NCI-H1105 treated with DMSO at 0.1 percent for 48 hours (cell line): ENCODE measurements at regions not wholly inside any gene's neighbourhood (a gene's known extent, or its start where the extent isn't known, plus 50 kb on each side); places are given as distances from the start of the nearest gene placed in this dataset.

ENCODE experiments used
- DNase-seq: peaks from one replicate; lab custom pipeline; 2025; lab: John Stamatoyannopoulos, UW

DNA sequence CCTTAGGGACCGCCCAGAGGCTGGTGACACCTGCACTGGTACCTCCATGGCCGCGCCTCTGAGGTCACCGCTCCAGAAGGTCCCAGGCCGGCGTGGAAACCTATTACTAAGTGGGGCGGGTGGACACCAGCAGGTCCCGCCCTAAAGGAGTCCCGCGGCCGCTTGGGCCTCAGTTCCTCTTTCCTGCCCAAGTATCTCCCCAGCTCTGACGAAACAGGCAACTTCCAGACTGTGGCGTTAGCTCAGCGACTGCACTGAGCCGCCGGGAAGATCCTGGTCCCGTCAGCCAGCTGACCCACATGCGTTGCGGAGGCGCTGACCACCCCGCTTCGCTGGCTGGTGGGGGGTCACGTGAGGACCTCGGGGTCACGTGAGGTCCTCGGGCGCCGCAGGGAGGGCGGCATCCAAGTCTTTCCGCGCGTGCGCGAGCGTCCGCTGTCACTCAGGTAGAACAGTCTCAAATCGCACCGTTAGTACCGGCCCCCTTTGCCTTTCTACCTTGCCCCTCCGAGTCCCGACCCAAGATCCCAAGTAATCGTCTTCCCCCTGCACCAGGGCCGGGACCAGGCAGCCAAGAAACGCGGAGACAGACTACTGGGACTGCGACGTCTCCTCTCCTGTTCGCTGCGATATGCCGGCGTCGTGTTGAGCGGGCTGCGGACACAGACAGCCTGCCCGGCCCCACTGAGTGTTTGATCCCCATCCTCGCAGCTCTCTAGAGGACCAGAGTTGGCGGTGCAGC, 53.7 kb upstream of the KDM4C start:
- peak; percentile 91 for DNase-seq

DNA sequence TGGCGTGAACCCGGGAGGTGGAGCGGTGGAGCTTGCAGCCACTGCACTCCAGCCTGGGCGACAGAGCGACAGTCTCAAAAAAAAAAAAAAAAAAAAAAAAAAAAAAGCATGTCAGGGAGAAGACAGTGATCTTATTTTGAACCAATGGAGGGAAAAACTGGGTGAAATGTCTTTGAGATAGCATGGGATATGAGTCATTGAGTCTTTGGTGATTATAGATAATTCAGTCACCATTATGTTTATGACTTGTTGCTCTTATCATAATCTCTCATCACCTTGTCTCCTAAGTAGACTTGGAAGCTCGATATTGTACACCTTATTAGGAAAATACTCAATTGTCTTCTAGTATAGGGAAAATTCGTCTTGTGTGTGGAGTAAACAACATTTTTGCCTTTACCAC, 55.1 kb upstream of the KDM4C start:
- no peak for DNase-seq

DNA sequence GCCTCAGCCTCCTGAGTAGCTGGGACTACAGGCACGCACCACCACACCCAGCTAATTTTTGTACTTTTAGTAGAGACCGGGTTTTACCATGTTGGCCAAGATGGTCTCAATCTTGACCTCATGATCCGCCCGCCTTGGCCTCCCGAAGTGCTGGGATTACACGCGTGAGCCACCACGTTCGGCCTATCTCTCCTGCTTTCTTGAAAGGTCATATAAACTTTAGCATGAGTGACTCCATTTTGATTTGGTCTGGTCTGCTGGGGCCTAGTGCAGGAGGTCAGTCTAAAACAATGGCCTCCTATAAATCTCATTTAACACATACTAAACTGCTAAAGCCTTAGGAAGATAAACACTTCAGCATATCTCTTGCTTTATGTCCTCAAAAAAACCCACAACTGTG, 50.6 kb upstream of the GLDC start:
- DNase-seq, result no peak

DNA sequence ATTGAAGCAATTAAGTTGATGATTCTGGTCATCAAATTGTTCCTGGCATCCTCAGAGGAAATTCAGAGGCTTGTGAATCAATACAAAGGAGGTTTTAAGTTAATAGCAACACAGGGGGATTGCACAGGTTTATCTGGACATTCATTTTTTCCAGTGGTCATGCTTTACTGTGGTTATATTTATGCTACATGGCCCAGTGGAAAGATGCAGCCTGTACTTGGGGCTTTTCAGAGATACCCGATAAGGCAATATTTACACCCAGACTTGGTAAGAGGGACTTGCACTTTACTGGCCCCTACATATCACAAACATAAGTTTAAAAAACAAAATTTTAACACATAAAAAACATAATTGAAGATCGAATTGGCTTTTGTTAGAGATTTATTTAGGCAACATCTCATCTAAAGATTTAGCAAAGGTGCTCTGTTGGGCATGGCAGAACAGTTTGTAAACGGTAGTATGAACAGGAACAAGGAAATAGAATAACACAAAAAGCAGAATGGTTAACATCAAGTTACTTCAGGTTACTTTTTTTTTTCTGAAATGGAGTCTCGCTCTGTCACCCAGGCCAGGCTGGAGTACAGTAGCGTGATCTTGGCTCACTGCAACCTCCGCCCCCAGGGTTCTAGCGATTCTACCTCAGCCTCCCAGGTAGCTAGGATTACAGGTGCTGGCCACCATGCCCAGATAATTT, 49.7 kb upstream of the GLDC start:
- no peak for DNase-seq
